ENCODE measurements at regions not wholly inside any gene's neighbourhood (a gene's known extent, or its start where the extent isn't known, plus 50 kb on each side); places are given as distances from the start of the nearest gene placed in this dataset.

DNA sequence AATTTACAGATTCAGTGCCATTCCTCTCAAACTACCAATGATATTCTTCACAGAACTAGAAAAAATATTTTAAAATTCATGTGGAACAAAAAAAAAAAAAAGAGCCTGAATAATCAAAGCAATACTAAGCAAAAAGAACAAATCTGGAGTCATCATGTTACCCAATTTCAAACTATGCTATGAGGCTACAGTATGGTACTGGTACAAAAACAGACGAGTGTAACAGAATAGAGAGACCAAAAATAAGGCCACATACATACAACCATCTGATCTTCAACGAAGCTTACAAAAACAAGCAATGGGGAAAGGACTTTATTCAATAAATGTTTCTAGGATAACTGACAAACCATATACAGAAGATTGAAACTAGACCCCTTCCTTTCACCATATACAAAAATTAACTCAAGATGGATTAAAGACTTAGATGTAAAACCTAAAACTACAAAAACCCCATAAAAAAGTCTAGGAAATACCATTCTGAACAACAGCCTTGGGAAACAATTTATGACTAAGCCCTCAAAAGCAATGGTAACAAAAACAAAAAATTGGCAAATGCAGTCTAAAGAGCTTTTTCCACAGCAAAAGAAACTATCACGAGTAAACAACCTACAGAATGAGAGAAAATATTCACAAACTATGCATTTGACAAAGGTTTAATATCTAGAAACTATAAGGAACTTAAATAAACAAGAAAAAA lies 207.7 kb downstream of the PTN start:
- TF ChIP-seq, protein P1, sequence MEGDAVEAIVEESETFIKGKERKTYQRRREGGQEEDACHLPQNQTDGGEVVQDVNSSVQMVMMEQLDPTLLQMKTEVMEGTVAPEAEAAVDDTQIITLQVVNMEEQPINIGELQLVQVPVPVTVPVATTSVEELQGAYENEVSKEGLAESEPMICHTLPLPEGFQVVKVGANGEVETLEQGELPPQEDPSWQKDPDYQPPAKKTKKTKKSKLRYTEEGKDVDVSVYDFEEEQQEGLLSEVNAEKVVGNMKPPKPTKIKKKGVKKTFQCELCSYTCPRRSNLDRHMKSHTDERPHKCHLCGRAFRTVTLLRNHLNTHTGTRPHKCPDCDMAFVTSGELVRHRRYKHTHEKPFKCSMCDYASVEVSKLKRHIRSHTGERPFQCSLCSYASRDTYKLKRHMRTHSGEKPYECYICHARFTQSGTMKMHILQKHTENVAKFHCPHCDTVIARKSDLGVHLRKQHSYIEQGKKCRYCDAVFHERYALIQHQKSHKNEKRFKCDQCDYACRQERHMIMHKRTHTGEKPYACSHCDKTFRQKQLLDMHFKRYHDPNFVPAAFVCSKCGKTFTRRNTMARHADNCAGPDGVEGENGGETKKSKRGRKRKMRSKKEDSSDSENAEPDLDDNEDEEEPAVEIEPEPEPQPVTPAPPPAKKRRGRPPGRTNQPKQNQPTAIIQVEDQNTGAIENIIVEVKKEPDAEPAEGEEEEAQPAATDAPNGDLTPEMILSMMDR (IDR thresholded peaks at IDR 0.05) = no peak
- TF ChIP-seq POLR2AphosphoS5 (IDR thresholded peaks at IDR 0.05; ENCODE audit: insufficient read depth in 1 of 2, low read depth in 1 of 2) (no peak), POLR2A (IDR thresholded peaks at IDR 0.05) (no peak)
- no peaks in the 10 kb centered on the region for H3K36me3 ChIP-seq
- intact Hi-C loops (cut with DNase I) = no loop called here
- no peak overlapping the region for H3K27ac ChIP-seq
- H3K4me1 ChIP-seq = no peaks in the 10 kb centered on the region
- H3K9me3 ChIP-seq = no peaks in the 10 kb centered on the region
- no peak overlapping the region for H3K4me3 ChIP-seq
- no peak for DNase-seq (ENCODE audit: extremely low spot score in 2 of 2)
- no peaks in the 10 kb centered on the region for H3K27me3 ChIP-seq

DNA sequence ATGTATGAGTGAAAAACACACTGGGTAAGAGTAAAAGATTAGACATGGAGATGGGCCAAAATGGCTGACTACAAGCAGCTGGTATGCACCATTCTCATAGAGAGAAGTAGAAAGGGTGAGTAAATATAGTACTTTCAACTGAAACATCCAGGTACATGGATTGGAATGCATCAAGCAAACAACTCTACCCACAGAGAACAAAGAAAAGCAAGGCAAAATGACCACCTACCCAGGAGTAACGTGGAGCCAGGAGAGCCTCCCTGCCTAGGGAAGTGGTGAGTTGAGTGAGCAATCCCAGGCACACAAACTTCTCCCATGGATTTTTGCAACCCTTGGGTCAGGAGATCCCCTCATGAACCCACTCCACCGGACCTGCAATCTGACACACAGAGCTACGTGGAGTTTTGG lies 212.8 kb downstream of the PTN start:
- no peaks in the 10 kb centered on the region for H3K9me3 ChIP-seq
- no peaks in the 10 kb centered on the region for H3K36me3 ChIP-seq
- DNase-seq (ENCODE audit: extremely low spot score in 2 of 2) = no peak
- H3K27me3 ChIP-seq = no peaks in the 10 kb centered on the region
- H3K4me1 ChIP-seq = no peaks in the 10 kb centered on the region
- intact Hi-C loops (cut with DNase I) = no loop called here
- no peak overlapping the region for H3K27ac ChIP-seq
- no peak overlapping the region for H3K4me3 ChIP-seq
- no peak for TF ChIP-seq POLR2AphosphoS5 (IDR thresholded peaks at IDR 0.05; ENCODE audit: insufficient read depth in 1 of 2, low read depth in 1 of 2)
- TF ChIP-seq POLR2A (IDR thresholded peaks at IDR 0.05) = no peak
- TF ChIP-seq, protein P1 (IDR thresholded peaks at IDR 0.05) = no peak

- Histone ChIP-seq H3K4me3 (no peak overlapping the region), H3K36me3 (no peaks in the 10 kb centered on the region), H3K27ac (no peak overlapping the region), H3K9me3 (no peaks in the 10 kb centered on the region), H3K27me3 (no peaks in the 10 kb centered on the region), H3K4me1 (no peaks in the 10 kb centered on the region)
- intact Hi-C loops (cut with DNase I) = no loop called here
- DNase-seq (ENCODE audit: extremely low spot score in 2 of 2) = no peak
- TF ChIP-seq POLR2A (IDR thresholded peaks at IDR 0.05) (no peak), POLR2AphosphoS5 (IDR thresholded peaks at IDR 0.05; ENCODE audit: insufficient read depth in 1 of 2, low read depth in 1 of 2) (no peak)
- TF ChIP-seq, protein P1 (IDR thresholded peaks at IDR 0.05) = no peak
Measured at GRCh38 chr7:137129025-137129424, 214.5 kb downstream of the PTN start.

DNA sequence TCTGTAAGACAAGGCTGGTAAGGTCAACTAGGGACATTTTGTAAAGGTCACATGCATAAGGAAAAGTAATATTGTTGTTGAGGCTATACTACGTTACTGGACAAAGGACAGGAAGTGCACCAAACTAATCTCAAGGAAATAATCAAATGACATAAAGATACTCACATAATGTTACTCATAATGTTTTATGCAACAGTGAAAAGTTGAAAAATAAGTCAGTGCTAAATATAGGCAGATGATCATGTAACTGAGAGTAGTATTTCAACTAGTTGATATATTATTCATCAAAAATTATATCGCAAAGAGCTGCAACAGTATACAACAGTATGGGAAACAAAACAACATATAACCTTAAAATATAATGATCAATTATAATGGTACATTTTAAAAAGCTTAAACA lies 215.7 kb downstream of the PTN start:
- Histone ChIP-seq H3K27me3 (no peaks in the 10 kb centered on the region), H3K36me3 (no peaks in the 10 kb centered on the region), H3K4me3 (no peak overlapping the region), H3K4me1 (no peaks in the 10 kb centered on the region), H3K27ac (no peak overlapping the region), H3K9me3 (no peaks in the 10 kb centered on the region)
- no peak for DNase-seq (ENCODE audit: extremely low spot score in 2 of 2)
- intact Hi-C loops (cut with DNase I) = no loop called here
- TF ChIP-seq POLR2A (IDR thresholded peaks at IDR 0.05) = no peak
- no peak for TF ChIP-seq POLR2AphosphoS5 (IDR thresholded peaks at IDR 0.05; ENCODE audit: insufficient read depth in 1 of 2, low read depth in 1 of 2)
- TF ChIP-seq, protein P1 (IDR thresholded peaks at IDR 0.05) = no peak

- no peak for TF ChIP-seq POLR2A (IDR thresholded peaks at IDR 0.05)
- TF ChIP-seq POLR2AphosphoS5 (IDR thresholded peaks at IDR 0.05; ENCODE audit: insufficient read depth in 1 of 2, low read depth in 1 of 2) = no peak
- TF ChIP-seq, protein P1 (IDR thresholded peaks at IDR 0.05) = no peak
- no peak for DNase-seq (ENCODE audit: extremely low spot score in 2 of 2)
- intact Hi-C loops (cut with DNase I) = no loop called here
- no peak overlapping the region for H3K27ac ChIP-seq
- no peaks in the 10 kb centered on the region for H3K4me1 ChIP-seq
- H3K27me3 ChIP-seq = no peaks in the 10 kb centered on the region
- no peaks in the 10 kb centered on the region for H3K36me3 ChIP-seq
- no peak overlapping the region for H3K4me3 ChIP-seq
- H3K9me3 ChIP-seq = no peaks in the 10 kb centered on the region
Measured at GRCh38 chr7:137127058-137127457, 216.5 kb downstream of the PTN start.
